C1 segment of cervical spinal cord (tissue), 14 donors: ENCODE measurements at regions not wholly inside any gene's neighbourhood (a gene's known extent, or its start where the extent isn't known, plus 50 kb on each side); places are given as distances from the start of the nearest gene placed in this dataset.

Experiments
- DNase-seq, 14 donors: peaks; one replicate each; lab custom pipeline; 2025; lab: John Stamatoyannopoulos, UW

DNA sequence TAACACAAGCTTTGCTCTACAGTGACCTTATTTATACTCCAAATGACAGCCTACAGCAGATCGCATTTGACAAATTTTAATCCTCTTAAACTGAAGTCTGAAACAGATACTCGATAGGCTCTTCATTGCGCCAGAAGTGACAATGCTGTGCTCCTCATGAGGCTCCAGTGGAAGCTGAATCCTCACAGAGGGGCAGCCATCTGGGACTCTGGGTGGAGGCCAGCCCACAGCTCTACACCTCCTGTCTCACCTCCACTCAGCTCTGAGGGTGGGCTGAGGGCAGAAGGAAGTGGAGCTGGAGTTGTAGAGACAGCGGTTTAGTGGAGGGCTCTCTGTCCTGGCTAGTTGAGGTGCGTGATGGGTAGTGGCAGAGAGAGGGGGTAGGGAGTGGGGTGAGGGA lies 283.3 kb upstream of the ANKRD55 start:
- no peak for DNase-seq

DNA sequence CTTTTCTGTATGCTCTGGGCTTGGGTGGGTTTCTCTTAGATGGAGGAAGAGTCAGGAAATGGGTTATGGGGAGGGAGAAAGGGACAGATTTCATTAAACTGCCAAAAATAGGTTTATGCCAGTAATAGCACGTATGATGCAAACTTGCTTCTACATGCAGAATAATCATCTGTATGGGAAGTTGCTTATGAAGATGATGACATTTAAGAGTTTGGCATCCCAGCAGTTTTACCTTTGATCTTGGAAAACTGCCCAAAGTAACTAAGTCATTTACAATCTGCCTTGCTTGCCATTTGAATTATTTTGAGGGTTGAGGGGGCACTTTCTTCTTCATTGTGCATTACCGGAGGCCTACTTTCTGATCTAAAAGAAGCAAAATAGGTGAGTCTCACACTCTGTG lies 282.9 kb upstream of the ANKRD55 start:
- no peak for DNase-seq

DNA sequence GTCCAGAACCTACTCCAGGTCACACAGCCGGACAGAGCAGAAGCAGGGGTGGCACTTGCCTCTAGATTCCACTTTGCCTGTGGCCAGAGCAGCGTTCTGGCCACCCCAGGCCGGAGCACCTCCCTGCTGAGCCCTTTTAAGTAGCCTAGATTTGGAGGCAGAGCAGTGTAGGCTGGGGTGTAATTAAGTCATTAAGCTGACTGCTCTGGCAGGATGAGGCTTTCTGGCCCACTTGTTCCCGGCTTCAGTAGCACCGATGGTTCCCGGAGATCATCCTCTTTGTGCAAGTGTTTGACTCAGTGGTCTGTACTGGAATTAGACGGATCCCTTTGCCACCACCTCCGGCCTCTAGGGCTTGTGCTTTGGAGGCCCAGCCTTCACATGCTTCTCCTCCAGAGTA lies 281.9 kb upstream of the ANKRD55 start:
- no peak for DNase-seq

DNA sequence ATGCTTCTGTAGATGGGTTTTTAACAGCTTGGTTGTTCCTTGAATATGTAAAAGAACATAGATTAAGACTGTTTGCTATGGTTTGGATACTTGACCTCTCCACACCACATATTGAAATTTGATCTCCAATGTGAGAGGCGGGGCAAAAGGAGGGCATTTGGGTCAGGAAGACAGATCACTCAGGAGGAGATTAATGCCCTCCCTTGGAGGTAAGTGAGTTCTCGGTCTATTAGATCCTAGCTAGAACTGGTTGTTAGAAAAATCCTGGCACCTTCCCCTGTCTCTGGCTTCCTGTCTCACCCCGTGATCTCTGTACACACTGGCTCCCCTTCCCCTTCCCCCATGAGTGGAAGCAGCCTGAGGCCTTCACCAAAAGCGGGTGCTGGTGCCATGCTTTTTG lies 281.1 kb upstream of the ANKRD55 start:
- DNase-seq: no peak

DNA sequence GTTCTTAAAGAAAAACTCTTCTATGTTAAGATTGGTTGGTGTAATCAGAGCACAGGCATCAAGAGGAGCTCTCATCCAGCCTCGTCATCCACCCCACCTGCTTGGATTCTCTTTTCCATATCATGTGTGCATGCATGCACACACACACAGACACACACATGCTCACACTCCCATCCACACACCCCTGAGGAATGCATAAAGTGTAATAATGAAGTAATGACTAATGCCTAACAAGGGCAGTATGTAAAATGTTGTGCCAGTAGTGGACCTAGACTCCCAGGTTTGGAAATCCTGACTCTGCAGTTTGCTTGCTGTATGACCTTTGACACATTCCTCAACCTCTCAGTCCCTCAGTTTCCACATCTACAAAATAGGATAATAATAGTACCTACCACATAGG lies 280.0 kb upstream of the ANKRD55 start:
- DNase-seq: no peak

DNA sequence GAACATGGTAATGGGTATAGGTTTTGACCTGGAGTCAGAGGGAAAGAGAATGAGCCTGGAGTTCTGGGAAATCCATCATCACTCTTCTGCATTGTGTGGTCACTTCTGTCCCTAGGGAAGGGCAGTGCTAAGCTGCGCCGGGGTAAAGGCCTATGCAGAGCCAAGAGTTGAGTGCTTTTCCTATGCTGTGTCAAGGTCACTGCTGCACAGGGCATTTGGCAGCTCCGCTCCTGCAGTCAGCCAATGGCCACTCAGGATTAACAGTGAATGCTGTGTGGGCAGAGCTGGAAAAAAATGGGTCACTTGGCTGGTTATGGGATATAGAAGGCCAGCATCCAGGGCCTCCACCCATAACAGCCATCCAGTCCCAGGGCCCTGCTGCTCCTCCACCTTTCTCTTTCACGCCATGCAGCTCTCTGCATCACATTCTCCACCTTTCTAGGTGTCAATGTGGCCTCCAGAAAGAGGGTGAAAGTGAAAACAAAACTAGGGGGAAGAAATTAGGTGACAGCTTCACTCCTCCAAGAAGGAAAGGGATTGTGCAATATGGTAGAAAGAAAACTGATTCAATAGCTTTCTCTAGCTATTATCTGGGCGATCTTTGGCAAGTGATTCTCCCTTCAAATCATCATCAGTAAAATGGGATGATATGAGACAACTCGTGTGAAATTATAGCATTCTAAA lies 279.3 kb upstream of the ANKRD55 start:
- no peak for DNase-seq

DNA sequence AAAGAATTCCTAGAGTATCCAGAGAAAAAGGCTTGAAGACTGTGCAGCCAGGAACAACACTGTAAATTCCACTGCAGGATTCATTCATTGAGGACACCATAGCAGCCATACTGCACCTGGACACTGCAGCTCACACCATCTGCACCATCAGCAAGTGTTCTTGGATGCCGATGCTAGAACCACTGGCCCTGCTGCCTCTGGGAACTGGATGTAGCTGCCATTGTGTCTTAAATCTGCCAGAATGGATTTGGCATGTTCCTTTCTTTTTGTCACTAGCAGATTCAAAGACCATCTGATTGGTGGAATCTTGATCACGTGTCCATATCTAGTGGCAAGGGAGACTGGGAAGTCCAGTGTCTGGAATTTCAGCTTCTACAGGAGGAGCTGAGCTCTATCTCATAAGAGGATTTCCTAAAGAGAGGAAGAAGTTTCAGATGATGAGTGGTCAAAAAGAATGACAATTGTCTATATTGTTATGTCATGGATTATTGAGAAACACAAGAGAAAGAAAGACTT lies 278.3 kb upstream of the ANKRD55 start:
- DNase-seq: no peak

DNA sequence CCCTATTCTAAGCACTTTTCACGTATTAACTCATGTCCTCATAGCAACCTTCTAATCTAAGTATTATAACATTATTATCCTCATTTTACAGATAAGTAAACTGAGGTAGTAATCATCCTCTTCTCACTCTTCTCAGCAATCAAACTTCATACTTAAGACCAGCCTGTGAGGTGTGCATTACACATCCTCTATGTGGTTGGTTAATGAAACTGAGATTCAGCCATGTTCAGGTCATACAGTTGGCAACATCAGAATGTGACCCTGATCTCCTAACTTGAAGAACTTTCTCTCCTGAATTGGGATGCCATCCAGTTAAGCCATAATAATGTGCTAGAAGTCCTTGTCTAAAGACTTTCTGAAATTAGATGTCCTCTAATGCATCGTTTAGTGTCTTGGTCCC lies 275.1 kb upstream of the ANKRD55 start:
- no peak for DNase-seq

DNA sequence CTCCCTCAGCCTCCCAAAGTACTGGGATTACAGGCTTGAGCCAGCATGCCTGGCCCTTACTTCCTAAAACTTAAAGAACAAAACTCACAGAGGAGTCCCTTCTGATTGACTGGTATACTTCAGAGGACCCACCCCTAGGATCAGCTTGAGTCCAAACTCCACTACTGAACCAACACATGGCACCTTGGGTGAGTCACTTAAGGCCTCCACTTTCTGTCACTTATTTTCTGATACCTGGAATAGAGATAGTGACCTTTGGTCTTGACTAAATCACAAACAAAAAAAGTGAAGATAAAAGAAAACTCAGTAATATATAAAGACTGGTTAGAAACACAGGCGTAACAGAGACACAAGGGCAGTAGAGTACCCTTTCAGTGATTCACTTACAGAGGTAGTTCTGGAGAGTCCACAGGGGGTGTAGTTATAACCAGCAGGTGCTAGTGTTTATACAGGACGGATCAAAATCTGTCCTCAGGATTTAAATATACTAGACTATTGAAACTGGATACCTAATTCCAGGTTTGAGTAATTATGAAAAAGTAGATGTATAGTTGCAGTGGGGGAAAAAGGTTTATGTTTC lies 274.3 kb upstream of the ANKRD55 start:
- no peak for DNase-seq

DNA sequence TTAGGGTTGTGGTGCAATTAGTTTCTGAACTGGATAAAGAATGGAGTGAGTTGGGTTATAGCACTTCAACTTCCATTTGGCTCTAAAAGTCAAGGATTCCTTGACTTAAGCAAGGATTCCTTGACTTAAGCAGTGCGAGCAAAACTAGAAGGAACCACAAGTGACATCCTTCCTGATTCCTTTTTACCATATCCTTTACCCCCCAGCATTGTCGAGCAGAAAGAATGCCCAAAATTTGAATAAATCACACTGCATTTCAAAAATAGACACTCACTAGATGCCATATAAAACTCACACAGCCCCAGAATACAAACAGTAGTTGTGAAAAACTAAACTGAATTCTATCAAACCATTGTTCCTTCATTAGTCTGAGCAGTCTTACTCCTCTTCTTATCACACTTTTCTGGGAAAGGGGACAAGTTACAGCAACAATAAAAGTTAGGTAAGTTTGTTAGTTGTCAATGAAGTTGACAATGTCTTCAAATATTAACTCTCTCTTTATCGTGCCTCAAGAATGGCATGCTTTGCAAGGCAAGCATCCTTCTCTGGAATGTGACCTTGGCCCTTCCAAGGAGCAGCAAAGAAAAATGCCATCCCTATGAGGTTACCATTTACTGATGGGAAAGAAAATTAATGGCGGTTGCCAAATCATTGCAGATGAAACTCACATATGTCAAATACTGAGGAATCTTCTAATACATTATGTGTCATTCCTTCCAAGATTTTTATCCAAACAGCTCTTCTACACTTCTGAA lies 273.3 kb upstream of the ANKRD55 start:
- DNase-seq: no peak

DNA sequence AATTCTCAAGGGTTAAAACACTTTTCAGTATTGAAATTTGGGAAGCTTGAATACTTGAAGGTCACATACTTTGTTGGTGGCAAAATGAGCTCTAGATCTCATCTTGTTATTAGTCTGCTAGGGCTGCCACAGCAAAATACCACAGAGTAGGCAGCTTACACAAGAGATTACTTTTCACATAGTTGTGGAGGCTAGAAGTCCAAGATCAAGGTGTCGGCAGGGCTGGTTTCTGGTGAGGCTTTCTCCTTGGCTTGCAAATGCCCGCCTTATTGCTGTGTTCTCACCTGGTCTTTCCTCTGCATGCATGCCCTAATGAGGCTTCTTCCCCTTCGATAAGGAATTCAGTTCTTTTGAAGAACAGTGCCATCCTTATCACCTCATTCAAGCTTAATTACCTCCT lies 270.8 kb upstream of the ANKRD55 start:
- no peak for DNase-seq

DNA sequence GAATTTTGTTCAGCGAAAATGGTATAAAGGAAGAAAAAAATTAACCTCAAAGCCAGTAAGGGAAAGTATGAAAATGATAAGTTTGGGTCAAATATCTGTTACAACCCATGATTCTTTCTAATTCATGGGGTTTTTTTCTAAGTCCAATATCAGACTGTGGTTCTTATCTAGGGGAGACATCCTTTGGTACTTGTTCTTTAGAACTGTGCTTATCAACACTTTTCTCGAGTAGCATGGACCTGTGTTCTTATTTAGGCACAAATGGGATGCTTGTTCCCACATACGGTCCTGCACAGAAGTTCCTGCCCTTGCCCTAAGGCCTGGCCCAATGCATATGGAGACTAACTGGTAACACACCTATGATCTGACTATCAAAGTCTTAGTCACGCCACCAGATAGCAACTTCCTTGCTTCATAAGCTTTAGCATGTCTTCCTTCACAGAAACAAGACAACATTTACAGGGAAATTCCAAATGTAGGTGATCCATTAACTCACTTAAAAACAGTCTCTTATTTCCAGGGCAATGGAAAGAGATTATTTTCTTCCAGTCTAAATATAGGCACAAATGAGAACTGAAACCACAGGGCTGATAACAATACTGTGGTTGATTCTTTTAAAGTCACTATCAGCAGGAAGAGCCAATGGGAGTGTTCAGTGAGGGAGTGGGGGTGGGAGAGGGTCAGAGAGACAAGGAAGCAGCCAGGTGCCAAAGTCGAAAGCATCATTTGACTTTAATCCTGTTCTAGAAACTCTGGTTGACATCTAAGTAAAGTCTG lies 268.8 kb upstream of the ANKRD55 start:
- no peak for DNase-seq

DNA sequence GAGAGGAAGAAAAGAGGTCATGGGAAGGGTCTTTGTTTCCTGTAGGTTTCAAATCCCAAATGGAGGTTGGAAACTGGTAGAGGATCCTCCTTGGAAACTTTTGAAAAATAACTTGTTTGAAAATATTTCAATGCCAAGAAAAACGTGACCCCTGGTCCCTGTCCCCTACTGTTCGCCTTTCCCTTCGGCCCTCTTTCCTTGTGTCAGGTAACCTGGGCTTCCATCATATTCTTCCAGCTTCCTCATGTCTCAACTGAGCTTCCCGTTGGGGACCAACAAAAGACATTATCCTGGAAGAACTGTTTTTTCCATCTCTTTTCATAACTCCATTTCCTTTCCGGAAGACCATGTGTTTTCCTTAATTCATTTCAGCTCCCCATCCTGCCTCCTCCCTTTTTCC lies 266.8 kb upstream of the ANKRD55 start:
- DNase-seq: no peak

DNA sequence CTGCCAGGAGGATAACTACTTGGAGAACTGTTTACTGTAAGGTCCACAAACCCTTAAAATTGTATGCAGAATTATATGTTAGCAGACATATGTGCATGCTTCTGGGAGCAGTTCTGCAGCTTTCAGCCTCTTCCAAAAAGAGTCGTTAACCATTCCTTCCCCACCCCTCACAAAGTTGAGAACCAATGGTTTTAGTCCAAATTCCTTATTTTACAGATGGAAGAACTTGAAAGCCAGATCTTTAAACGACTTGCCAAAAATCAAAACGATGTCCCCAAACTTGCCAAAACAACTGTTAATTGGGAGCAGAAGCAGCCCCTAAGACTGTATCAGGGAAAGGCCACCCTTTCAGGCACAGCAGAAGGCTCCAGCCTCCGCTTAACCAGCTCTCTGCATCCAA lies 266.4 kb upstream of the ANKRD55 start:
- no peak for DNase-seq

DNA sequence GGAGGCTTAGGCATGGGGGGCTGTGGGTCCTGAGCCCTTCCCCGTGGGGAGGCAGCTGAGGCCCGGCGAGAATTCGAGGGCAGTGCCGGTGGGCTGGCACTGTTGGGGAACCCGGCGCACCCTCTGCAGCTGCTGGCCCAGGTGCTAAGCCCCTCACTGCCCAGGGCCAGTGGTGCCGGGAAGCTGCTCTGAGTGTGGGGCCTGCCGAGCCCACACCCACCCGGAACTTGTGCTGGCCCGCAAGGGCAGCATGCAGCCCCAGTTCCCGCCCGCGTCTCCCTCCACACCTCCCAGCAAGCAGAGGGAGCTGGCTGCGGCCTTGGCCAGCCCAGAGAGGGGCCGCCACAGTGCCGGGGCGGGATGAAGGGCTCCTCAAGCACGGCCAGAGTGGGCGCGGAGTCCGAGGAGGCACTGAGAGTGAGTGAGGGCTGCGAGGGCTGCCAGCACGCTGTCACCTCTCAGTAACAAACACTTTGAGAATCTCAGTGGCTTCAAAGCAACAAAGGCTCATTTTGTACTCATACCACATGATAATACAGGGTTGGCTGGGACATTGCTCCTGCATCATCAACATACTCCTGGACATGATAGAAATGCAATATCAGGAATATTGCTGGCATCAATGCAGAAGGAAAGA lies 265.7 kb upstream of the ANKRD55 start:
- no peak for DNase-seq

DNA sequence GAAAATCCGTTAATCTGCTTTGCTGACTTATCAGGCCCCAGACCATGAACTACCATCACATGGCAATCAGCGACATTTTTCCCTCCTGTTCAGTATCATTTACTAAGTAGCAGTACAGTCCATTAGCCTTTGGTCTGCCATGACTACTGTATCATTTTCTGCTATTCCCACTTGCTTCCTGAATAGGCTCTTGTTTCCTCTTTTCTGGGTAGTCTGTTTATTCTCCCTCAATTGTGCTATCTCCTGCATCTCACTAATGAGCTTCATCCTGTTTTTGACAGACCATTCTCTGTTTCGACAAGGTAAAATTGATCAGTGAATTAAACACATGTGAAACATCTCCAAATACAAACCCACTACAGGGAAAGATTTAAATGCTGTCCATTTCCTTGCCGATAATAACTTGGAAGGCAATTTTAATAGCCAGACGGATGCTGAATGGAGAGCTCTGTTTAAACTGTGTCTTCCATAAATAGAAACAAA lies 263.5 kb upstream of the ANKRD55 start:
- no peak for DNase-seq

DNA sequence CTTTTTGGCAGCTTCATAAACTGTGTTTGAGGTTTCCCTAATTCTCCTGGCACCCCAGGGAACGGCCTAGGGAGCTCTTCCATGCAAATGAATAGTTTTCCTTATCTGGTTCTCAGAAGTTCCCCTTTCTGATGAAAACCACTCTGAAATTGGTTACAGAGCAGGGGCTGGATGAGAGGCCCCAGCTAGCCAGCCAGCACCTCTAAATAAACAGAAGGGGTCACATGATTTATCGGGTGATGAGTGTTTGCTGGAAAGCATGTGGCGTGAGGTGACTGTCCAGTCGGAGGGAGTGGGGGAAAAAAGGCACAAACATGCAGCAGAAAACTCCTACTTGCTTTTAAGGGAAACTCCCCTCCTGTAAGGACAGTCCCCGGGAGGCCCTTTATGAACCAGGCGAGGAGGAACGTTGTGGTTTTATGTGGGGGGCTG lies 261.2 kb upstream of the ANKRD55 start:
- peak in 3 of 14 donors; percentile 12 to 15 (median 14) for DNase-seq

DNA sequence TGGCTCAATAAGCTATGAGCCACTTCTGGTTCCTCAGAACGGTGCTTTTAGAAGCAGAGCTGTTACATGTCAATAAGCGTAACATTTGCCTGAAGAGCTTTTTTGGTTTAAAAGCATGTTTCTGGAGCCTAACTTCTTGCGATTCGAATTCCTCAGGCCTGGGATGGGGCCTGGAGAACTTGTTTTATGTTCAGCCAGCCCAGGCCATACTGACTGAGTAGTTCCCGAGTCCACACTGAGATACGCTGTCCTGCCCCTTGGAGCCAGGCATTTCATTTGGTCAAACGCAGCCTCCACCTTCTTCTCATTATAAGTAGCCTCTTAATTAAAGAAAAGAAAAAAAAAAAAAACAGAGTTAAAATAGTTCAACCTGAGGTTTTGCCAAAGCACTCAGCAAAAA lies 260.6 kb upstream of the ANKRD55 start:
- no peak for DNase-seq

DNA sequence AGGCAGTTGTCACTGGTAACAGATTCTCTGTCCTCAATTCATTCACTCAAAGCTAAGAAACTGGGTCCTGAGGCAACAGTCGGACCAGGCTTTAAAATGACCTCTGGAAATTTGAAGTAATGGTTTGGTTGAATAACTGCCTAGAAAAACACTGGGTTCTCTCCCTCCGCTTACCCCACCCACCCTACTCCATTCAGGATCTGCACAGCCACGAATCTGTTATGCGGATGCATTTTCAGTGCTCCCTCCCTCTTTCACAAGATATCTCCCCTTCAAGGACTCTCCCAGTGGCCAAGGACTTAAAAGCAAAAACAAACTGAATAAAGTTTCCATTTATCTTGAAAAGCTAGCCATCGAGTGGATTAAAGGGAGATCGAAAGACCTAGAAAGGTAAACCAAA lies 260.2 kb upstream of the ANKRD55 start:
- no peak for DNase-seq

DNA sequence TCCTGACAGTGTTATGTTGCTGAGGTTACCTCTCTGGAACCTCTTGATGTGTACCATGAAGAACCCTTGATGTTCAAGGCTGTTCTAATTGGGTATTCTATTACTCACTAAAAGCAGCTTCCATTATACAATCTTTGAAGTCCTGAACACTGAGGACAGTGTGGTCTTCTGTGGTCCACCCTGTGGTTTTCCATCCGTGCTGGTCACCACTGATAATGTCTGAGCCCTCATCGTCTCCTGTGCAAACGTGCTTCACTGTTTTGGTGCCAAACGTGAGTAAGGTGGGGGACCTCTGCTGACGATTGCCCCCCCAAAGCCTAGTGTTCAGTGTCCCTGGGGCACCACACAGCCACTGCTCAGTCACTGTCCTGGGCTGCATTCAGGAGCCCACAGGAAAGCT lies 259.7 kb upstream of the ANKRD55 start:
- DNase-seq: no peak

DNA sequence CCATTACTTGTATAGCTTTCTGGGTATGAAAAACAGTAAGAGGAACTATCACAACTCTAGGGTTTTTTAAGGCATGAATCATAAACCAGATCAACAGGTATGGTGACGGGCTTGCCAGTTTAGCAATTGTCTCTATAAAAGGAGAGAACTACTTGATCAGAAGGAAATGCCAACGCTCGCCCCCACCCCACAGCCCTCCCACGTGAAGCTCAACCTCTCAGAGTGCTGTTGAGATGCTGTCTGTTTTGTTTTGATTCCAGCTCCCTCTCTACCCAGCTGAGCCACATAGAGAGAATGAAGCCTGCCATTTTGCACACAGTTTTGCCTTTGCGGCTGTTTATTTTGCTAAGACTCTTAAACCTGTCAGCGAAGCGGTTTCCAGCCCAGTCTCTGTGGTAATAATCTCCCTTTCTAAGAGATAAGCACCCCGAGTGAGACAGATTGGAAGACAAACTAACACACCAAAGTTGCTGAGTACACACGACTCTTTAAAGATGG lies 257.9 kb upstream of the ANKRD55 start:
- DNase-seq: no peak
